ENCODE measurements at regions not wholly inside any gene's neighbourhood (a gene's known extent, or its start where the extent isn't known, plus 50 kb on each side); places are given as distances from the start of the nearest gene placed in this dataset.

- WGBS (ENCODE audit: extremely low coverage, insufficient read length, low lambda C conversion rate) = no CpG with 5 or more reads among the region's 13 CpGs
- no peak overlapping the region for H3K9ac ChIP-seq (ENCODE audit: extremely low read depth, insufficient read length, low read length)
Measured at GRCh38 chr1:60866226-60866900, 216.0 kb upstream of the NFIA start.

More at GRCh38 chr1:60866226-60866900, 216.0 kb upstream of the NFIA start:
- Mint-ChIP-seq H3K36me3 (ENCODE audit: insufficient read depth in 1 of 3, low read depth in 3 of 3) (no peaks in the 10 kb centered on the region), H3K27me3 (ENCODE audit: low read depth) (no peaks in the 10 kb centered on the region), H3K4me1 (peaks cover 28 to 34% of the 10 kb centered on the region in 2 experiments), H3K27ac (no peak overlapping the region), H3K9me3 (no peaks in the 10 kb centered on the region; a peak in 1 of 5 replicates), H3K4me3 (no peak overlapping the region)
- H4K8ac ChIP-seq (replicated peaks; ENCODE audit: insufficient read length, low read depth, low read length) = no peak overlapping the region
- H2BK15ac ChIP-seq (ENCODE audit: low read depth, low read length) = no peak overlapping the region
- no peaks in the 10 kb centered on the region for H3K23me2 ChIP-seq (ENCODE audit: insufficient read length, low read depth, low read length, poor library complexity, severe bottlenecking)
- peaks cover 4% of the 10 kb centered on the region; the same call in 1 of the 2 replicates for H3K4me1 ChIP-seq (ENCODE audit: insufficient read depth, low read length)
- no peaks in the 10 kb centered on the region for H4K20me1 ChIP-seq (ENCODE audit: control insufficient read depth, insufficient read depth, insufficient read length)
- H2AK5ac ChIP-seq (ENCODE audit: insufficient read length, low read length) = no peak overlapping the region
- no peak overlapping the region for H2BK5ac ChIP-seq (ENCODE audit: insufficient read length, low read length)
- TF ChIP-seq CTCF (conservative IDR thresholded peaks at IDR 0.05) = no peak
- H2BK12ac ChIP-seq (ENCODE audit: insufficient read length, low read depth, low read length) = no peak overlapping the region
- no peaks in the 10 kb centered on the region for H3K79me1 ChIP-seq (ENCODE audit: insufficient read depth, low read depth, low read length, poor library complexity, severe bottlenecking)
- no peak overlapping the region for H4K5ac ChIP-seq (ENCODE audit: insufficient read length, low read depth, low read length)
- H4K91ac ChIP-seq (ENCODE audit: insufficient read length, low read depth, low read length) = no peak overlapping the region
- no peak overlapping the region for H2BK20ac ChIP-seq (ENCODE audit: low read depth, low read length, poor library complexity, severe bottlenecking)
- no peaks in the 10 kb centered on the region for H3K27me3 ChIP-seq (ENCODE audit: insufficient read depth, low read length)
- H3K18ac ChIP-seq (ENCODE audit: insufficient read length, low read depth, low read length) = no peak overlapping the region
- no peak for DNase-seq
- no peak overlapping the region for H3K4ac ChIP-seq (ENCODE audit: low read depth, low read length)
- no peak overlapping the region for H3K4me2 ChIP-seq (ENCODE audit: insufficient read depth, insufficient read length, low read length)
- no peak overlapping the region for H3K56ac ChIP-seq (ENCODE audit: insufficient read length, low read depth, low read length)
- H3K79me2 ChIP-seq (ENCODE audit: insufficient read depth, low read length) = no peaks in the 10 kb centered on the region
- H3T11ph ChIP-seq (ENCODE audit: low read length) = no peak overlapping the region
- no peaks in the 10 kb centered on the region for H3K9me3 ChIP-seq (ENCODE audit: control insufficient read depth, low read depth, low read length)
- H3K14ac ChIP-seq (ENCODE audit: insufficient read depth, low read length) = no peak overlapping the region
- H2AFZ ChIP-seq (ENCODE audit: low read length) = no peak overlapping the region
- no peak overlapping the region for H2BK120ac ChIP-seq (ENCODE audit: low read depth, low read length, poor library complexity, severe bottlenecking)
- no peak overlapping the region for H3K23ac ChIP-seq (ENCODE audit: insufficient read length, low read depth, low read length)
- H3K27ac ChIP-seq (ENCODE audit: insufficient read length, low read depth, low read length) = no peak overlapping the region
